GM20000 (cell line): ENCODE measurements at regions not wholly inside any gene's neighbourhood (a gene's known extent, or its start where the extent isn't known, plus 50 kb on each side); places are given as distances from the start of the nearest gene placed in this dataset.

ENCODE experiments used
- DNase-seq: peaks from one replicate; pipeline ENCODE4 v3.0.0; 2012; ENCODE audit warnings: low spot score
- TF ChIP-seq, protein P1 (sequence below): IDR thresholded peaks from 2 replicates; pipeline ENCODE4 v1.5.1; 2012; ENCODE audit warnings: mild to moderate bottlenecking, control low read depth; ENCODE audit errors: extremely low read depth, missing control alignments

GRCh38 chr13:81320516-81320915 is 979.6 kb upstream of the SPRY2 start:
- TF ChIP-seq, protein P1, sequence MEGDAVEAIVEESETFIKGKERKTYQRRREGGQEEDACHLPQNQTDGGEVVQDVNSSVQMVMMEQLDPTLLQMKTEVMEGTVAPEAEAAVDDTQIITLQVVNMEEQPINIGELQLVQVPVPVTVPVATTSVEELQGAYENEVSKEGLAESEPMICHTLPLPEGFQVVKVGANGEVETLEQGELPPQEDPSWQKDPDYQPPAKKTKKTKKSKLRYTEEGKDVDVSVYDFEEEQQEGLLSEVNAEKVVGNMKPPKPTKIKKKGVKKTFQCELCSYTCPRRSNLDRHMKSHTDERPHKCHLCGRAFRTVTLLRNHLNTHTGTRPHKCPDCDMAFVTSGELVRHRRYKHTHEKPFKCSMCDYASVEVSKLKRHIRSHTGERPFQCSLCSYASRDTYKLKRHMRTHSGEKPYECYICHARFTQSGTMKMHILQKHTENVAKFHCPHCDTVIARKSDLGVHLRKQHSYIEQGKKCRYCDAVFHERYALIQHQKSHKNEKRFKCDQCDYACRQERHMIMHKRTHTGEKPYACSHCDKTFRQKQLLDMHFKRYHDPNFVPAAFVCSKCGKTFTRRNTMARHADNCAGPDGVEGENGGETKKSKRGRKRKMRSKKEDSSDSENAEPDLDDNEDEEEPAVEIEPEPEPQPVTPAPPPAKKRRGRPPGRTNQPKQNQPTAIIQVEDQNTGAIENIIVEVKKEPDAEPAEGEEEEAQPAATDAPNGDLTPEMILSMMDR: no peak
- no peak for DNase-seq

- DNase-seq: no peak
- TF ChIP-seq, protein P1: no peak
These were observed 978.4 kb upstream of the SPRY2 start for GRCh38 chr13:81319351-81319750.

DNA sequence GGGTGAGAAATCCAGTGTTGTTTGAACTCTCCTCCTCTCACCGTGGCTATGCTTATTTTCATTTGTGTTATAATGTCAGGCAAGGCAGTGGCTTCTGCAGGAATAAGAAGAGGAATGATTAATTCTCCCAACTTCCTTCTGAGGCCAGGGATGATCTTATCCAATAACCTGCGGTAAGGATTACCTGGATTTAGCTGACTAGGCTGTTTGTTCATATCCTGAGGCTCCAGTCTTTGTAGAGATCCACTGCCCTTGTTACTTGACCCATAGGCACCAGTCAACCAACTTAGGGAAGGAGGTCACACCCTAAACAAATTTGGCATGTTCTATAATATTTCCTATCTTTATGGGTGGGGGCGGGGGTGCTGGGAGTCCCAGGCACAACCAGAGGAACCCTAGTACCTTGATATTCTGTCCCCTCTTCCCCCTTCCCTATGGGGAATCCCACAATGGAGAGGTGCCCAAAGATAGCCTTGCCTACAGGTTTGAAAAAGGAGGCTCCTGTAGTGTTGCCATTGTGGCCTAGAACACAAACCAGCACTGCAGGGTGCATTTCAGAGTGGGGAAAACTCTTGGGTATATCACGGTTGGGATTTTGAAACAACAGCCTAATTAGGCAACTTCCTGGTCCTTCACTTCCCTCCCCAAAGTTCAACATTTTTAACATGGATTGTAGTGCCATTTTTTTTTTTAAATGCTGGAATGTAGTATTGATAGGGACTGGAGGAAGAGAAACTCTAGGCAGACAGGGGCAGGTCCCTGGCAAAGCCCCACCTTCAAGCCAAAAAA is 977.5 kb upstream of the SPRY2 start:
- DNase-seq: no peak
- TF ChIP-seq, protein P1: no peak

DNA sequence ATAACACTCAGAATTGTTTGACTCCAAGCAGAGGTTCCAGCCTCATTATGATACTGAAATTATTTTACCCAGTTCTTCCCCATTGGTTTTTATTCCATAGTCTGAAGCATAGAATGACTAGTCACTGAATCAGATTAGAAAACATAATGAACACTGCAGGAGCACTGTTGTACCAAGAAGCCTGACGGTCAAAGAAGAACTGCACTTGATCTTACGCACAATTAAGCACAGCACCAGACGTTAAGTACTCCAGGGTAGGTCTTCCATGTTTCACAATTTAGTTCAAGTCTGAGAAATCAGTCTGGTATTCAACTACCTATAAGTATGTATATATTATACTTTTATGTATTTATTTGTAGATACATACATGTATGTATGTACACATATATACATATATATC is 973.5 kb upstream of the SPRY2 start:
- TF ChIP-seq, protein P1: no peak
- DNase-seq: no peak

GRCh38 chr13:81305928-81306327 is 965.0 kb upstream of the SPRY2 start:
- no peak for DNase-seq

DNA sequence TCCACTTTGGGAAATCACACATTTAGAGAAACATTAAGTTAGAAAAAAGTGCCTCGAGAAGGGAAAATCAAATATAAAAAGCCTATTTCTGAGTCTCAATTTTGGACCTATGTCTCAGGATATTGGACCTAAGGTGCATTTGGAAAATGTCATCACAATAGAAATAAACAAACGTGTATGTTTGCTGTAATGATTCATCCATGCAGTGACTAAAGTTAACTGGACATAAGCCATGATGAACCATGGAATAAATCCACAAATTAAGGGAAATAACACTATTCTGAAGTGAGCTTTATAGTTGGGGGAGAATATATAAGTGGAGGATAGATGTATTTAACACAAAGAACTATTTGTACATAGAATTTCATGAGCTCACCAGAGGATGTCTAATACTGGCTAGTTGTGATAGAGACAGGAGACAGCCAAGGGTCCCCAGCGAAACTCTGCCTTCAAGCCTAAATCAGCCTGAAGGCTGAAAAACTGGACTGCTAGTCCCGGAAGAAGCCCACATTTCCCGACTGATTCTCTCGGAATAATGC is 963.3 kb upstream of the SPRY2 start:
- no peak for DNase-seq
- TF ChIP-seq, protein P1: no peak

More at GRCh38 chr13:81305928-81306327, 965.0 kb upstream of the SPRY2 start:
- TF ChIP-seq, protein P1: no peak

DNA sequence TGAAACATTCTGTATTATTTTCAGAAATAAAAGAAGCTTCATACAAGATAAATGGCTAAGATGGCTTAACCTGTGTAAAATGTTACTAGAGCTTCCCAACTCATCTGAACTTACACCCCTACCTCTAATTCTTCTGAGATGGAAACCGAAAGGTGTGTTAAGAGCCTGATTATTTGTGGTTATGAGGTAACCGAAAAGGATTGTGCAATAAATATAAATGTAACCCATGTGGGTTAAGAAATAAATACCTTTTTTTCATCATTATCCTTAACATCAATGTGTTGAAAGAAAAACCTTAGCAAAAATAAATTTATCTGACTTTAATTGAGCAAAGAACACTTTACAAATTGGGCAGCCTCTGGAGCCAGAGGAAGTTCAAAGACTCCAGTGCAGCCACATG is 961.8 kb upstream of the SPRY2 start:
- no peak for DNase-seq
- TF ChIP-seq, protein P1: no peak
